DND-41 (cell line): ENCODE measurements at regions not wholly inside any gene's neighbourhood (a gene's known extent, or its start where the extent isn't known, plus 50 kb on each side); places are given as distances from the start of the nearest gene placed in this dataset.

Experiments used
- ATAC-seq: fragments of 200-7000 bp; cut with Tn5 transposase; 3 replicates; pipeline ENCODE4 v1.9.1; 2021; ENCODE audit warnings: low read depth; ENCODE audit not compliant: insufficient read depth
- DNase-seq: peaks from one replicate; pipeline ENCODE4 v3.0.0-alpha.2; 2020
- H2AFZ ChIP-seq: 2 replicates; pipeline ENCODE4 v1.6.0; 2012; ENCODE audit warnings: low read depth, low read length
- H3K27ac ChIP-seq: 2 replicates; pipeline ENCODE4 v1.5.1; 2012; ENCODE audit warnings: low read length, inconsistent platforms
- H3K27me3 ChIP-seq: fragments of 200-600 bp; sonication (generic); 2 replicates; pipeline ENCODE4 v1.6.0; 2012; ENCODE audit warnings: low read length, mild to moderate bottlenecking, inconsistent platforms; ENCODE audit not compliant: insufficient read depth, poor library complexity
- H3K36me3 ChIP-seq: 2 replicates; pipeline ENCODE4 v1.5.1; 2012; ENCODE audit warnings: low read length, inconsistent platforms; ENCODE audit not compliant: insufficient read depth
- H3K4me1 ChIP-seq: 2 replicates; pipeline ENCODE4 v1.5.1; 2012; ENCODE audit warnings: mild to moderate bottlenecking, low read length; ENCODE audit not compliant: insufficient read depth
- H3K4me2 ChIP-seq: 2 replicates; pipeline ENCODE4 v1.6.0; 2012; ENCODE audit warnings: mild to moderate bottlenecking, moderate library complexity, low read length, inconsistent platforms; ENCODE audit not compliant: insufficient read depth
- H3K4me3 ChIP-seq, 2 experiments: fragments of 200-600 bp in 1 of 2; shearing (Covaris generic) in 1 of 2; 2 replicates each; pipeline ENCODE4 v1.5.1; 2012 to 2016; ENCODE audit warnings: inconsistent platforms in 2 of 2, low read length in 2 of 2, mild to moderate bottlenecking in 2 of 2, low read depth in 1 of 2, moderate library complexity in 1 of 2
- H3K79me2 ChIP-seq: 2 replicates; pipeline ENCODE4 v1.6.0; 2012; ENCODE audit warnings: low read length, inconsistent platforms; ENCODE audit not compliant: insufficient read depth
- H3K9ac ChIP-seq: 2 replicates; pipeline ENCODE4 v1.6.0; 2012; ENCODE audit warnings: low read depth, mild to moderate bottlenecking, inconsistent platforms, low read length, moderate library complexity
- H3K9me3 ChIP-seq: 2 replicates; pipeline ENCODE4 v1.5.1; 2012; ENCODE audit warnings: low read length, moderate library complexity, mild to moderate bottlenecking, inconsistent platforms; ENCODE audit not compliant: insufficient read depth, severe bottlenecking
- H4K20me1 ChIP-seq: 2 replicates; pipeline ENCODE4 v1.6.0; 2012; ENCODE audit warnings: low read length; ENCODE audit not compliant: insufficient read depth
- CTCF ChIP-seq: IDR thresholded peaks from 2 replicates; pipeline ENCODE4 v1.5.1; 2012; ENCODE audit warnings: borderline replicate concordance, low read length, moderate library complexity, mild to moderate bottlenecking; ENCODE audit not compliant: poor library complexity, severe bottlenecking; ENCODE audit errors: extremely low read depth
- EZH2 ChIP-seq: IDR thresholded peaks from 3 replicates; pipeline ENCODE4 v1.6.1; 2012; ENCODE audit warnings: borderline replicate concordance, low read depth, mild to moderate bottlenecking, moderate library complexity, low read length, inconsistent platforms; ENCODE audit not compliant: severe bottlenecking

- ATAC-seq (no peak), DNase-seq (no peak)
- Histone ChIP-seq H3K36me3 (no peaks in the 10 kb centered on the region), H3K4me3 (no peak overlapping the region), H3K9me3 (no peaks in the 10 kb centered on the region), H4K20me1 (no peaks in the 10 kb centered on the region), H3K79me2 (no peaks in the 10 kb centered on the region), H3K4me2 (no peak overlapping the region), H3K27me3 (peaks cover 7% of the 10 kb centered on the region), H3K9ac (no peak overlapping the region), H3K27ac (no peak overlapping the region), H2AFZ (no peak overlapping the region), H3K4me1 (no peaks in the 10 kb centered on the region)
- no peak for TF ChIP-seq CTCF
- no peak for TF ChIP-seq EZH2
These were observed 60.7 kb upstream of the PROKR2 start for GRCh38 chr20:5377484-5377883.

GRCh38 chr20:5376228-5376627 lies 59.5 kb upstream of the PROKR2 start:
- H4K20me1 ChIP-seq, result no peaks in the 10 kb centered on the region
- ATAC-seq, result no peak
- no peak overlapping the region for H3K27ac ChIP-seq
- H2AFZ ChIP-seq, result no peak overlapping the region
- no peak overlapping the region for H3K4me2 ChIP-seq
- H3K9ac ChIP-seq, result no peak overlapping the region
- H3K4me3 ChIP-seq, result no peak overlapping the region
- H3K4me1 ChIP-seq, result no peaks in the 10 kb centered on the region
- no peak for DNase-seq
- H3K9me3 ChIP-seq, result no peaks in the 10 kb centered on the region
- H3K27me3 ChIP-seq, result peaks cover 11% of the 10 kb centered on the region
- H3K36me3 ChIP-seq, result no peaks in the 10 kb centered on the region
- TF ChIP-seq CTCF, result no peak
- TF ChIP-seq EZH2, result no peak
- H3K79me2 ChIP-seq, result no peaks in the 10 kb centered on the region

GRCh38 chr20:5374171-5374570 lies 57.4 kb upstream of the PROKR2 start:
- TF ChIP-seq EZH2, result no peak
- TF ChIP-seq CTCF, result no peak
- no peaks in the 10 kb centered on the region for H3K4me1 ChIP-seq
- peaks cover 11% of the 10 kb centered on the region for H3K27me3 ChIP-seq
- no peaks in the 10 kb centered on the region for H3K36me3 ChIP-seq
- ATAC-seq (no peak), DNase-seq (no peak)
- no peak overlapping the region for H3K27ac ChIP-seq
- H3K9ac ChIP-seq, result no peak overlapping the region
- no peak overlapping the region for H2AFZ ChIP-seq
- no peaks in the 10 kb centered on the region for H4K20me1 ChIP-seq
- H3K4me2 ChIP-seq, result no peak overlapping the region
- no peaks in the 10 kb centered on the region for H3K9me3 ChIP-seq
- H3K79me2 ChIP-seq, result no peaks in the 10 kb centered on the region
- H3K4me3 ChIP-seq, result no peak overlapping the region

GRCh38 chr20:5372371-5372770 lies 55.6 kb upstream of the PROKR2 start:
- no peaks in the 10 kb centered on the region for H3K4me1 ChIP-seq

More at GRCh38 chr20:5372371-5372770, 55.6 kb upstream of the PROKR2 start:
- no peak overlapping the region for H3K27ac ChIP-seq
- DNase-seq (no peak), ATAC-seq (no peak)
- H3K79me2 ChIP-seq, result no peaks in the 10 kb centered on the region
- no peaks in the 10 kb centered on the region for H3K36me3 ChIP-seq
- TF ChIP-seq EZH2 (no peak), CTCF (no peak)
- no peaks in the 10 kb centered on the region for H3K9me3 ChIP-seq
- H2AFZ ChIP-seq, result no peak overlapping the region
- H3K4me2 ChIP-seq, result no peak overlapping the region
- no peak overlapping the region for H3K4me3 ChIP-seq
- H3K27me3 ChIP-seq, result peaks cover 14% of the 10 kb centered on the region
- no peak overlapping the region for H3K9ac ChIP-seq
- no peaks in the 10 kb centered on the region for H4K20me1 ChIP-seq
